ENCODE measurements at regions not wholly inside any gene's neighbourhood (a gene's known extent, or its start where the extent isn't known, plus 50 kb on each side); places are given as distances from the start of the nearest gene placed in this dataset.

DNA sequence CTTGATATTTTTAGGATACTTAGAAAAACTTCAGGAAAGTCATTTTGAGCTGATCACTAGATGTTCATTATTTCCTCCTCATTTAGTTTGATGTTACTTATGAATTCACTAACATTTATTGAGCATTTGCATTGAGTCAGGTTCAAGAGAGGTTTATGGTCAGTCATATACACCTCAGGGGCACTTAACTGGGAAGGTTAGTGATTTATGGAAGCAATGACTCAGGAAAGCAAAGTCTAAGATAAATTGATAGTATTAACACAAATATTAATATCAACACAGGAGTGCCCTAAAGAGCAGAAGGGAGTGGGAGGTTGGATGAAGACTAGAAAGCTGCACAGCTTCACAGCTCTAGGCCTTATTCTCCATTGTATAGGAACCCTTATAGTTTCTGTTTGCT is 177.0 kb upstream of the TNFAIP3 start:
- no peak for DNase-seq
- ATAC-seq: no peak

DNA sequence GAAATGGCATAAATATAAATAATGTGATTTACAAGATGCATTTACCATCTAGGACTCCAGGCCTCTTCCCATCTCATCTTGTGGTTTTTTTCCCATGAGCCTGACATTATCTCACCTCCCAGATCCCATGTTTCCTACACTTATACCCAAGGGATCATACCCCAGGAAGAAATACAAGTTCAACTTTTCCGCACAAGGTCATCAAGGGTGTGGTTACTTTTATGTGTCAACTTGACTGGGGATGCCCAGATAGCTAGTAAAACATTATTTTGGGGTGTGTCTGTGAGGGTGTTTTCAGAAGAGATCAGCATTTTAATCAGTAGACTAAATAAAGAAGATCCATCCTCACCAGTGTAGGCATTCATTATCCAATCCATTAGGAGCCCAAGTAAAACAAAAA is 176.3 kb upstream of the TNFAIP3 start:
- ATAC-seq: no peak

DNA sequence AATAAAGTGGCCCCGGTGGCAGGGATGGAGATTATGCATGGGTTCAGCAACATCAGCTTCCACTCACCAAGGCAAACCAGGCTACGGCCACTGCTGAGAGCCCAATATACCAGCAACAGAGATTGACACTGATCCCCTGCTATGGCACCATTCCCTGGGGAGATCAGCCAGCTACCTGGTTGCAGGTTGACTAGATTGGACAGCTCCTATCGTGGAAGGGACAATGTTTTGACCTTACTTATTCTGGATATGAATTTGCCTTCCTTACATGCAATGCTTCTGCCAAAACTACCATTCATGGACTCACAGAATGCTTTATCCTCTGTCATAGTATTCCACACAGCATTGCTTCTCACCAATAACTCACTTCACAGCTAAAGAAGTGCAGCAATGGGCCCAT is 174.8 kb upstream of the TNFAIP3 start:
- no peak for DNase-seq
- ATAC-seq: no peak

More for the DNA sequence above, 176.3 kb upstream of the TNFAIP3 start:
- no peak for DNase-seq

DNA sequence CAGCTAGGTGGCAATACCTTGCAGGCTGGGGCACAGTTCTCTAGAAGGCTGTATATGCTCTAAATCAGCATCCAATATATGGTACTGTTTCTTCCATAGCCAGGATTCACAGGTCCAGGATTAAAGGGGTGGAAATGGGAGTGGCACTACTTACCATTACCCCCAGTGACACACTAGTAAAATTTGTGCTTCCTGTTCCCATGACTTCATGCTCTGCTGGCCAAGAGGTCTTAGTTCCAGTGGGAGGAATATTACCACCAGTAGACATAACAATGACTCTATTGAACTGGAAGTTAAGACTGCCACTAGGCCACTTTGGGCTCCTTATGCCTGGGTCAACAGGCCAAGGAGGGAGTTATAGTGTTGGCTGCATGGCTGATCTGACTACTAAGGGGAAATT is 174.3 kb upstream of the TNFAIP3 start:
- no peak for DNase-seq
- no peak for ATAC-seq

DNA sequence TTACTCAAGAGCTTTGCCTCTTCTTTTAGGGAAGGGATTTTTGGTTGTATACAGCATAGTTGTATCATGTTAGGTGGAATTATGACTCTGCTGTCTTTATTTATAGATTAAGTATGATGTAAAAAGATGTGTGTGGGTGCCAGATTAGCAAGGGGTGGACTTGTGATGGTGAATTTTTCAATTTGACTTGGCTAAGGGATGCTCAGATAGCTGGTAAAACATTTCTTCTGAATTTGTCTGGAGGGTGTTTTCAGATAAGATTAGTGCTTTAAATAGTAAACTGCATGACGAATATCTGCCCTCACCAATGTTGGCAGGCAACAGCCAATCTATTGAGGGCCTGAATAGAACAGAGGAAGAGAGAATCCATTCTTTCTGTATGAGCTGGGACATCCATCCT is 173.3 kb upstream of the TNFAIP3 start:
- no peak for ATAC-seq
- DNase-seq: no peak

DNA sequence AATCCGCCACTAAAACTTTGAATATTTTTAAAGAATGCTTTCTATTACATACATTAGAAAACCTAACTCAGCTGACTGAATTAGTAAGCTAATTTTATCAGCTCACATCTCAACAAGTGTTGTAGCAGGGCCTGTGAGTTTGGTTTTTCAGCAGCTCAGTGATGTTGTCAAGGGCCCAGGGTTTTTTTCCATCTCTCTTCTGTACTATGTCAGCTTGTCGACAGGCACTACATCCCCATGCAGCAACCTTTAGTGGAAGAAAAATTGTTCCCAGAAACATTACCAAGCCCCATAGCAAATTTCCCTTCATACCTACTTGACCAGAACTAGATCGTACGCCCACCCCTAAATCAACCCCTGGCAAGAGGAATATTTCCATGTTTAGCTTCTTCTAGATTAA is 170.3 kb upstream of the TNFAIP3 start:
- no peak for DNase-seq
- no peak for ATAC-seq

DNA sequence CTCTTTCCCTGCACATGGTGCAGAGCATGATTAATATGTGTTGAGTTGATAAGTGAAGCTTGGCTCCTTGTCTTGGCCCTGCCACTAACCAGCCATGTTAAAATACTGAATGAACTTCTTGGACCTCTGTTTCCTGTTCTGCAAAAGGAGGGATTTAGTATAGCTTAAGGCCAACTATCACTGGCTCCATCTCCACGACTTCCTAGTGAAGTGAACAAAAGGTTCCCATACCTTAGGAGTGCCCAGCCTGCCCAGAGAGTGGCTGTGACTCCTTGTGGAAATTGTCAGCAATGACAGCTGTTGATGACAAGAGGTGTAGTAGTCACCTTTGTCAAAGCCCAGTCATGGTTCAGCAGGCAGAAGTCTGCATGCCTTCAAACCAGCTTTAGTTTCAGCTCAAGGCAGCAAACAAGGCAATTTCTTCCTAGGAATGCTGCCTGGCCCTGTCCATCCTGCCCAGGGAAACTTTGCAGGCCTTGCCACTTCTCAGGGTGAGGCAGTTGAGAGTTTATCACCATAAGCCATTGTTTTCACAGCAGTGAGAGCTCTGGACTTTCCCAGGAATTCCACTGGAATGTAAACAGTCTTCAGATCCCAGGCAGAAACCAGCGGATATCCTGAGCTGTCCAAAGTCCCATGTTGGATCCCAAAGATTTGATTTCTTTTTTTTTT is 169.7 kb upstream of the TNFAIP3 start:
- no peak for DNase-seq
- peak; percentile 44 for ATAC-seq

DNA sequence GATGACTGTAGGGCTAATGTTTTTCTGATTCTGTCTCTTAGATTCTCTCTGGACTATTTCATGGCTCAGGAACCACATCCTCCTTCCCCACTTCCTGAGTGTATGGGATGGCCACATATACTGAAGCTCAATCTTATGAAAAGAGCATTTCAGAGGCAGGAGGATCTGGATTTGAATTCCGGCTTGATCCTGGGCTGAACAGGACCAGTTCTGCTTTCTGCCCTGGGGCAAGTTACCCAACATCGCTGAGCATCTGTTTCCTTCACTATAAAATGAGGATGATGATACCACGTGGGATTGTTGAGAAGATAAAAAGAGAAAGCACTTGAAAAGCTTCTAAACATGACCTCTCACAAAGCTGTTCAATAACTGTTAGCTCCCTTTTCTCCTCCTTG is 168.4 kb upstream of the TNFAIP3 start:
- ATAC-seq (peak; percentile 1), DNase-seq (no peak)

DNA sequence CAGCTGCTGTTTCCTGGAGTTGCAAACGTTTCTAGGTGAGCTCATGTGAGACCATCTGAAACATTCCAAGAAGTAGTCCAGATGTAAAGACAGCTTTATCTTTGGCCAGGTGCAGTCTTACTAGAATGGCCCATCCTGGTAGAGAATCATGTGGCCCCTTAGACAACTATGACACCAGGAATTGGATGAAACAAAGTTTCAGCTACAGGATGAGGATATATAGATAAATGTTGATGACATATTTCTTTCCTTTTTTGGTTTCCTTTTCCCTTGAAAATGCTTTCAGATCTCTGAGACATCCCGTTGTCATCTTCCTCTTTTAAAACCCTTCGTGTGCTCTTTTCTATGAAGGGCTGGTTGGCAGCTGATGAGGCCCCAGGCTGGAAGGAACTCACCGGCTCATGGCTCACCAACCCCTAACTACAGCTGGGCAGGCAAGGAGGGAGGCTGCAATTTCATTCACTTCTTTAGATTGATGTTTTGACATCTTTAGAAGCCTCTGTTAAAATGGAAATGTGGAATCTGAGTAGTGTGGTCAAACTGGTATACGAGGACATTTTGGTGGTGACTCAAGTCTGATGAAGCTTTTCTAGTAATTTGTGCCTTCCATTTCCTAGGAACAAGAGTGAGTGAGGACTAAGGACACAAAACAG is 167.9 kb upstream of the TNFAIP3 start:
- DNase-seq (no peak), ATAC-seq (peak; percentile 78)

DNA sequence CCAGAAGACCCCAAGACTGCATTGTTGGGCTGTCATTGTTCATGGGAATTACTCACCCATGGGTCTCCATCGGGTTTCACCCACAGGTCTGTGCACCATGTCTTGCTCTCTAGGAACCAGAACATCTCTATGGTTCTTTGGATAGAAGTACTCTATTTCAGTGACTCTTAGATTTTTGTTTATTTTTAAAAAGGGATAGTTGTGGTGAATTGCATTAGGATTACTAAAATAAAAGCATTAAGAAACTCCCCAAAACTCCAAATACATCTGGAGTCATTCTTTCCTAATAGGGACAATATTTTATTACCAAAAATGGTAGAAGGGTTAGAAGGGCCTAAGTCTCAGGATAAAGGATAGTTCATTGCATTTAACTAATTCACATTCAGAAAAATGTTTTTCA is 166.9 kb upstream of the TNFAIP3 start:
- ATAC-seq: no peak
- no peak for DNase-seq

DNA sequence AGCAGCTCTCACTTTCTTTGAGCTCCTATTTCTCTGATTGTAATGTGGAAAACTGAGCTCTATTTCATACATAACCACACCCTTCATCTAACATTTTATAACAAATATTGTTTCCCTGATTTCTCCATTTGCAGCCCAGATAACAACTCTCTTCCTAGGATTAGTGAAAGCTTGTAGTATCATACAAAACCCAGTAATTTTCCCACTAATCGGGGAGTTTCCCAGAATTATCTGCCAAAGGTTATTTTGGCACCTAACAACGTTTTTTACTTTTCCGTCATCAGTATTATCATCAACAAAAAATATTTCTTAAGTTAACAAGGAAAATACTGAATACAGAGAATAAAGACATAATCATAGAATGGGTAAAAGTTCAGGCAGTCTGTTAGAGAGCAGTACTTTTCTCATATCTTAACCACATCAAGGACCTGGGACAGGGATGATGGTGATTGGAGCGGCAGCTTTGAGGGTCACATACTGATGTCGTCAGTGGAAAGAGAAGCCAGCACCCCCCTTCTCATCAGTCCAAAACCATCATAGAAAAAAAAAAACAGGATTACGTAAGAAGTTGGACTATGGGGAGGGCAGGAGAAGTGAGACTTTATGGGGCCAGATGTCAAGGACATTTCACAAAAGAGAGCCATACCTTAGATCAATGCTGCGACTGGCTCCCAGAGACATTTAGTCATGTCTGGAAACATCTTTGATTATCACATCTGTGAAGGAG is 166.1 kb upstream of the TNFAIP3 start:
- DNase-seq (no peak), ATAC-seq (no peak)

DNA sequence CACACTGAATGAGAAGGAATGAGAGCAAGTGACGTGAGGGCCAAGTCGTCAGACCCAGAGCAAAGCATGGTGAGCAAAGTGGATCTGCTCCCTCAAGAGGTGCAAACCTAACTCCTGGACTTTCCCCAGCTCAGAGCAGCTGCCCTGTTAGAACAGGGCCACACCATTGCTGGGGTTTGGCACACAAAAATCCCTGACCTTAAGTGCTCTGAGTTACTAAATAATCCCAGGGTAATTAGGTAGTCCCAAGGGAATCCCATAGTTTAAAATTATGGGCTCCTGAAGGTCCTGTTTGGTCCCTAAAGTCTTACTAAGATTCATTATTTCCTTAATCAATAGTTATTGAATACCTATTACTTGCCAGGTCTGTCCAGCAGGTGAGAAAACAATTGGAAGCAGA is 165.1 kb upstream of the TNFAIP3 start:
- DNase-seq (no peak), ATAC-seq (no peak)

DNA sequence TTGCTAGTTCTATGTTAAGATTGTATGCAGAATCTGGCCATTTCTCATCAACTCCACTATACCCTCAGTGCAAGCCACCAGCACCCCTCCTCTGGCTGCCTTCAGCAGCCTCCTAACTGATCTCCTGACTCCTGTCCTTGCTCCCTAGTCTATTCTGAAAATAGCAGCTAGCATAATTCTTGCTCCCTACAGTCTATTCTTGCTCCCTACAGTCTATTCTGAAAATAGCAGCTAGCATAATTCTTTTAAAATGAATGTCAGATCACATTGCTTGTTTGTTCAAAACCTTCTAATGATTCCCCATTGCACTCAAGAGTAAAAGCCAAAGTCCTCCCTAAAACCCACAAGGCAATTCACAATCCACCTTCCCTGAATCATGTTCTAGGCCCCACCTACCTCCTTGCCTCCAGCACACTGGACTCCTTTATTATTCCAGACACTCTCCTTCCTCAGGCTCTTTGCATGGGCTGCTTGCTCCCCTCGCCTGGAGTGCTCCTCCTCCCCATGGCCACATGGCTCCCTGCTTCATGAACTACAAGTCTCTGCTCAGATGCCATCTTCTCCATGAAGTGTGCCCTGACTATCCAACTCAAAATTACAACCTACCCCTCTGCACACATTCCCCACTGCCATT is 164.2 kb upstream of the TNFAIP3 start:
- ATAC-seq (no peak), DNase-seq (no peak)

DNA sequence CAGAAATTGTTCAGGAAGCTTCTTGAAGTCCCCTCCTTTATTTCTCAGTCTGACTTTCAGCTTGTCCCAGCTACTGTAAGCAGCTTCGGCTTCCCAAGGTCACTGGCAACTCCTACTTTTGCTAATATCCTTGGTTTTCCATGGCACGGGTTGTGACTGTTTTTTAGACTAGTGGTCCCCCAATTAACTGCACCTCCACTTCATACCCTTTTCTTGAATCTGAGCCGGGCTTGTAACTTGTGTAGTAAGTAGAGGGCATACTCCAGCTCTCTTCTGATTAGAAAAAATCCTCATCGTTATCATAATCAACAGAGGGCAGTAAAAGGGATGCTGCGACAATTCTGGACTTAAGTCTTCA is 162.3 kb upstream of the TNFAIP3 start:
- no peak for DNase-seq
- ATAC-seq: no peak

DNA sequence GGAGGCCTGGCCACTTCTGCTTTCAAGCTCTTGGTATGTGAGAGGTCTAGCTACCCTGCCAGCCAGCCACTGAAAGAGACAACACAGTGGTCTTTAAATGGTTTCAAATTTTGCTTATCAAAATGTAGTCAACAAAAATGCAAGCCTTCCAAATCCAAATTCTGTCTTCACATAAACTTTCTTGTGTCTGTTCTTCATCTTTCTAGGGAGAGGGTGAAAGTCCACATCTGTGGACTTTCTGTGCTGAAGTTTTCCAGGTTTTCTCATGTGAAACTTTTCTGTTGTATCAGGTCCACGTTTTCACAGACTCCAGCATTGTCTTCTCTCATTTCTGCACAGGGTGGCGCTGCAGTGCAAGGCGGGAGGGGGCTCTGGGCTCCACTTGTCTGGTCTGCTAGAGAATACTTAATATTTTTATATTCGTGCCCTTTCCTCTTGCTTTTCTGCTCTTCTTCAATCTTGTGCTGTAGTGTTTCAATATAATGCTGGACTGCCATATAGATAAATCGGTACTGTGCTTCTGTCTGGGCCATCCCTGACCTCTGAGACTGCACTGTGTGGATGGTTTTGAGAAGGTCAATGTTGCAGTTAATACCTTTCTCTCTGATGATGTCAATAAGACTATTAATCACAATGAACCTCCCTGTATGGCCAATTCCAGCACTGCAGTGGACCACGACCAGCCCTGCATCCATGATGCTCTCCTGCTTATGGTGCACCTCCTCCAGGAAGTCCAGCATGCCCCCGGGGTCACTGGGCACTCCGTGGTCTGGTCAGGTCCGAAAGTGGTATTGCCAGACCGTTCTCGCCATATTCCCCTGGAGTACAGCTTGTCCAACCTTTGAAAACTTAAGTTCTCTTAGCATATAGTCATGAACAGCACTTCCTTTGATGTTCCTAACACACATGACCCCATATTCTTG is 161.6 kb upstream of the TNFAIP3 start:
- ATAC-seq (peak; percentile 40), DNase-seq (peak; percentile 85)

DNA sequence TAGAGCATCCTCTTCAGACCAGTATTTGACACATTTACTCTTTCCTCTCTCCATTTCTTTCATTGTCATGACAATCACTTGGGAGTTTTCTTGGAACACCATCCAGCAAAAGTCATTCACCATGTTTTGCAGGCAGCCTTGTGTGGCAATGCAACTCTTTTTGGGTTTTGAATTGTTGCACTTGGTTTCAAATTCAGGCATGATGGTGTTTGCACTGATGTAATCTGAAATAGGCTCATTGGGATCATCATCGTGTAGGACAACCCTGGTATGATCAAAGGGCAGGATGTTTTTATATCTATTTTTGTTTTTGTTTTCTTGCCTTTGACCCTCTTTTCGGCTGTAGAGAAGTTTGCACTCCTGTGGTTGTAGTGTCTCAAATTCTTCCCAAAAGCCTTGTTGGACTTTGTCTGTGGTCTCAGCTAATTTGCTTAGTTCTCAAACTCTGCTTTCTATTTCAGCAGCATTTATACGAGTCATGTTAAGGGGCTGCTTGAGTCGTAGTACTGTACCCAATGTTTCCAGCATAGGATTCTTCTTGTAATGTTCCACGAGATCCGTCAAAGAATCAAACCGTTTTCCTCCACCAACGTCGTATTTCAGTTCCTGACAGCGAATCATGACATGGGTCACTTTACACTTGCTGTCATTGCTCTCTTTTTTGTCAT is 160.8 kb upstream of the TNFAIP3 start:
- ATAC-seq (no peak), DNase-seq (no peak)

DNA sequence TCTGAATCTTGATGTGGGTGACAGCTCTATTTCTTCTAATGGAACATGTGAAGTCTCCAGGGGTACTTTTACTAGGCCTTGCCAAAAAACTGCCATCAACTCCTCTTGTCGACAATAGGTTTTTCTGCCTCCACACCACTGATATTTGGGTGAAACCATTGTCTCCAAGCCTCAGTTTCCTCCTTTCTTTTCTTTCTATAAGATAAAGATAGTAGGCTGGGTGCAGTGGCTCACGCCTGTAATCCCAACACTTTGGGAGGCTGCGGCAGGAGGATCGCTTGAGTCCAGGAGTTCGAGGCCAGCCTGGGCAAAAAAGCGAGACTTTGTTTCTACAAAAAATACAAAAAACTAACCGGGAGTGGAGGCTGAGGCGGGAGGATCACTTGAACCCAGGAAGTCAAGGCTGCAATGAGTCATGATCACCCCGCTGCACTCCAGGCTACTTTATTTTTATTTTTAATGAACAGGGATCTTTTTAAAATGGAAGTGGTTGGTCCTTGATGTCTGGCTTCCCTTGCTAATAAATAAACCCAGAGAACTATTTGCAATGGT is 159.9 kb upstream of the TNFAIP3 start:
- no peak for DNase-seq
- ATAC-seq: no peak

DNA sequence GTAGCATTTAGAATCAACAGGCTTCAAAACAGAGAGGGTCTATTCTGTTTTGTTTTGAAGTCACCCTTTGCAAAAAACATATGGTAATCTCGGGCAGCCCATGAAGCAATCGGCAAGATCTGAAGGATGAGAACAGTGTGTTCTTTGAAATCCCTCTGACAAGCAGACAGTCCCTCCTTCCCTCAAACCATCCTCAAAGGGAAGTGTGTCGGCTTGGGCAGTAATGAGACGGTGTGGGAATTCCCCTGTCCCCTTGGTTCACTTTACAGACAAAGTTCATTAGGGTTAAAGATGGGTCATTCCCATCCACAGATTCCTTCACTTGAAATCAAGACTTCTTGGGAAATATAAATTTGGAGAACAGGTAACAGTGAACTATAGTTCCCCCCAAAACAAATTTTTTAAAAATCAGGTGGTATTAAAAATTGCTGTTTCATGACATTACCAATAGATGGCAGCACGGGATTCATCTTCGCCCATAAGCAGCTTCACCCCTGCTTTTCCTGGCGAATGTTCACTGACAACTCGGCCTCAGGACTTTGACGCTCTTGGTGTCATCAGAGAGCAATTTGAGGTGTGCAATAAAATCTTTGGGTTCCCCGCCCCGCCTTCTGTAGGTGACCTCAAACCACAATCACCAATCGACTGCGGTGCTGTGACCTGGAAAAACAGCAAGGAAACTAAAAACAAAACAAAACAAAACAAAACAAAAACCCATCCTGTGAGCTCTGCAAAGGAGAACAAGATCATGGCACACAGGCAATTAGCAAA is 159.3 kb upstream of the TNFAIP3 start:
- peak; percentile 66 for ATAC-seq
- DNase-seq: peak; percentile 72

DNA sequence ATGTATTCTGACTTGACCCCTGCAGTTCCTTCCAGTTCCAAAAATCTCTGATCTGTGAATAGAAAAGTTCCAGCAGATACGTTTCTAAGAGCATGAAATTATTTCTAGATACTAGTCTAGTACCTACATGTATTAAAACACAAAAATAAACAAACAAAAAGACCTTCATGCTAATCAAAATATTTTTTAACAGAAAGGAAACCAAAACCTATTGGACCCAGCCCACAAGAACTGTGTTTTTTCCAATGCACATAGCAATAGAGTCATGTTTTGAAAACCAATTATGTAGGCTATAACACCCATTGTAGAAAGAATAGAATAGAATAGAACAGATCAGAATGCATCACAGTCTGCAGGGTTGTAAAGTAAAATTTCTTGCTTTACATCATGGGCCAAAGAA is 158.6 kb upstream of the TNFAIP3 start:
- no peak for ATAC-seq
- DNase-seq: no peak

Measured in stimulated activated naive CD8-positive, alpha-beta T cell treated with anti-CD3 and anti-CD28 coated beads, Interleukin-15, Interleukin-2, amounts not matched to agents 100 U/mL and 50 U/mL, for 24 hours (primary cell).